A673 (cell line): ENCODE measurements at regions not wholly inside any gene's neighbourhood (a gene's known extent, or its start where the extent isn't known, plus 50 kb on each side); places are given as distances from the start of the nearest gene placed in this dataset.

Source experiments
- BruUV-seq: library from RNA; stranded (reverse); fragments of 400-500 nt; replicated peaks from 2 replicates; lab custom pipeline; 2021; lab: Mats Ljungman, UMichigan
- CTCF ChIA-PET: fragments of 300-600 bp; sonication (Branson Sonifier 250); formaldehyde crosslinking; loops from one replicate; lab custom pipeline; 2022; ENCODE audit warnings: antibody characterized with exemption; lab: Charles Lee
- POLR2A ChIA-PET: fragments of 300-600 bp; sonication (Branson Sonifier 250); formaldehyde crosslinking; loops from one replicate; lab custom pipeline; 2022; ENCODE audit warnings: antibody characterized with exemption; ENCODE audit not compliant: low non-redundant PET; lab: Charles Lee
- DNase-seq: peaks from one replicate; pipeline ENCODE4 v3.0.0-alpha.2; 2015; ENCODE audit warnings: low spot score
- H3K27ac ChIP-seq: fragments of 200-600 bp; sonication (generic); 2 replicates; pipeline ENCODE4 v1.5.1; 2016; ENCODE audit warnings: mixed run types, low read depth, mild to moderate bottlenecking, mixed read lengths, antibody characterized with exemption, low read length; ENCODE audit not compliant: poor library complexity, severe bottlenecking
- H3K27me3 ChIP-seq: fragments of 200-600 bp; sonication (generic); replicated peaks from 2 replicates; pipeline ENCODE4 v1.6.1; 2017; ENCODE audit warnings: mixed run types, low read depth, mild to moderate bottlenecking, mixed read lengths, antibody characterized with exemption, low read length; ENCODE audit not compliant: insufficient read depth, poor library complexity
- H3K36me3 ChIP-seq: fragments of 200-600 bp; sonication (generic); 2 replicates; pipeline ENCODE4 v1.6.1; 2016; ENCODE audit warnings: mixed run types, mild to moderate bottlenecking, mixed read lengths, antibody characterized with exemption, low read length; ENCODE audit not compliant: insufficient read depth, poor library complexity, severe bottlenecking
- H3K4me1 ChIP-seq: fragments of 200-600 bp; sonication (generic); 2 replicates; pipeline ENCODE4 v1.6.1; 2017; ENCODE audit warnings: mixed run types, mild to moderate bottlenecking, mixed read lengths, antibody characterized with exemption, low read length; ENCODE audit not compliant: insufficient read depth, poor library complexity, severe bottlenecking
- H3K4me3 ChIP-seq: fragments of 200-600 bp; sonication (generic); 2 replicates; pipeline ENCODE4 v1.5.1; 2016; ENCODE audit warnings: low read depth, mixed run types, mild to moderate bottlenecking, mixed read lengths, low read length; ENCODE audit not compliant: poor library complexity, severe bottlenecking
- H3K9me3 ChIP-seq: fragments of 200-600 bp; sonication (generic); 2 replicates; pipeline ENCODE4 v1.6.1; 2016; ENCODE audit warnings: mixed run types, low read depth, mild to moderate bottlenecking, mixed read lengths, antibody characterized with exemption, low read length; ENCODE audit not compliant: poor library complexity, severe bottlenecking
- EZH2 ChIP-seq: fragments of 200-600 bp; sonication (generic); IDR thresholded peaks from 2 replicates; pipeline ENCODE4 v1.6.1; 2017; ENCODE audit warnings: borderline replicate concordance, low read depth, mild to moderate bottlenecking, mixed read lengths, antibody characterized with exemption, low read length; ENCODE audit not compliant: poor library complexity, severe bottlenecking
- intact Hi-C: fragments of 100-400 bp; cut with micrococcal nuclease; formaldehyde crosslinking; loops from one replicate; pipeline ENCODE4 v1.10.0; 2022; ENCODE audit not compliant: unreplicated experiment
- TF ChIP-seq, protein P1 (sequence below): fragments of 300-800, 200-600 bp; sonication (generic); conservative IDR thresholded peaks from 2 replicates; pipeline ENCODE4 v1.5.1; 2017; ENCODE audit warnings: low read depth, mild to moderate bottlenecking, antibody characterized with exemption, low read length, moderate library complexity, mixed read lengths

DNA sequence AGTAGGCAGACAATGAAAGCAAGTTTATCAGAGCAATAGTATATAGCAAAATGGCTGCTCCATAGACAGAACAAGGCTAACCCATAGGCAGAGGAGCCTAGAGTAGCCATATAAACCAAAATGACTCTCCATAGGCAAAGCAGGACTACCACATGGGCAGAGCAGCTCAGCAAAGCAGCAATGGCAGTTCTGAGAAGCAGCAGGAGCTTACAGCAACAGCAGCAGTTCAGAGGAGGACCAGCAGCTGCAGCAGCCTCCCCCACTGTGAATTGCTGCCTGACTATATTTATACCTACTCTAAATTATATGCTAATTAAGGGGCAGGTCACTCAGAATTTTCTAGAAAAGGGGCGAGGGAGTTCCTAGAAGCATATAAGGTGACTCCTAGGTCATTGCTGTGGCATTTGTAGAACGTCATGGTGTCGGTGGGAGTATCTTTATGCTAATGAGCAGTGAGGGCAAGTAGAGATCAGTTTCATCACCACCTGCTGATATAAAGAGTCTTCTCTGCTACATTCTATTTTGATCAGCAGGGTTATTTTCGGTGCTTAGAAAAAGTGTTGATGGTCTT is 1115.5 kb downstream of the DTWD2 start:
- H3K27me3 ChIP-seq = no peaks in the 10 kb centered on the region
- H3K4me1 ChIP-seq = no peaks in the 10 kb centered on the region
- no peak overlapping the region for H3K4me3 ChIP-seq
- ChIA-PET CTCF (no interaction called here), POLR2A (no interaction called here)
- H3K27ac ChIP-seq = no peak overlapping the region
- intact Hi-C loops = no loop called here
- TF ChIP-seq, protein P1, sequence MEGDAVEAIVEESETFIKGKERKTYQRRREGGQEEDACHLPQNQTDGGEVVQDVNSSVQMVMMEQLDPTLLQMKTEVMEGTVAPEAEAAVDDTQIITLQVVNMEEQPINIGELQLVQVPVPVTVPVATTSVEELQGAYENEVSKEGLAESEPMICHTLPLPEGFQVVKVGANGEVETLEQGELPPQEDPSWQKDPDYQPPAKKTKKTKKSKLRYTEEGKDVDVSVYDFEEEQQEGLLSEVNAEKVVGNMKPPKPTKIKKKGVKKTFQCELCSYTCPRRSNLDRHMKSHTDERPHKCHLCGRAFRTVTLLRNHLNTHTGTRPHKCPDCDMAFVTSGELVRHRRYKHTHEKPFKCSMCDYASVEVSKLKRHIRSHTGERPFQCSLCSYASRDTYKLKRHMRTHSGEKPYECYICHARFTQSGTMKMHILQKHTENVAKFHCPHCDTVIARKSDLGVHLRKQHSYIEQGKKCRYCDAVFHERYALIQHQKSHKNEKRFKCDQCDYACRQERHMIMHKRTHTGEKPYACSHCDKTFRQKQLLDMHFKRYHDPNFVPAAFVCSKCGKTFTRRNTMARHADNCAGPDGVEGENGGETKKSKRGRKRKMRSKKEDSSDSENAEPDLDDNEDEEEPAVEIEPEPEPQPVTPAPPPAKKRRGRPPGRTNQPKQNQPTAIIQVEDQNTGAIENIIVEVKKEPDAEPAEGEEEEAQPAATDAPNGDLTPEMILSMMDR = no peak
- no peak for TF ChIP-seq EZH2
- no peaks in the 10 kb centered on the region for H3K36me3 ChIP-seq
- H3K9me3 ChIP-seq = no peaks in the 10 kb centered on the region
- no peak for DNase-seq
- no TSS peak for BruUV-seq

- Histone ChIP-seq H3K4me1 (no peaks in the 10 kb centered on the region), H3K4me3 (no peak overlapping the region), H3K36me3 (no peaks in the 10 kb centered on the region), H3K27ac (no peak overlapping the region), H3K9me3 (no peaks in the 10 kb centered on the region), H3K27me3 (no peaks in the 10 kb centered on the region)
- ChIA-PET POLR2A (no interaction called here), CTCF (no interaction called here)
- intact Hi-C loops = no loop called here
- BruUV-seq = no TSS peak
- TF ChIP-seq, protein P1 = no peak
- TF ChIP-seq EZH2 = no peak
- DNase-seq = no peak
Measured at GRCh38 chr5:117869596-117869995, 1118.8 kb downstream of the DTWD2 start.

- BruUV-seq = no TSS peak
- Histone ChIP-seq H3K4me1 (no peaks in the 10 kb centered on the region), H3K9me3 (no peaks in the 10 kb centered on the region), H3K27me3 (no peaks in the 10 kb centered on the region), H3K27ac (no peak overlapping the region), H3K36me3 (no peaks in the 10 kb centered on the region), H3K4me3 (no peak overlapping the region)
- POLR2A ChIA-PET = no interaction called here
- DNase-seq = no peak
- intact Hi-C loops = no loop called here
- CTCF ChIA-PET = no interaction called here
- TF ChIP-seq, protein P1 = no peak
- TF ChIP-seq EZH2 = no peak
Measured at GRCh38 chr5:117863586-117864296, 1124.6 kb downstream of the DTWD2 start.
